ENCODE measurements at regions not wholly inside any gene's neighbourhood (a gene's known extent, or its start where the extent isn't known, plus 50 kb on each side); places are given as distances from the start of the nearest gene placed in this dataset.

DNA sequence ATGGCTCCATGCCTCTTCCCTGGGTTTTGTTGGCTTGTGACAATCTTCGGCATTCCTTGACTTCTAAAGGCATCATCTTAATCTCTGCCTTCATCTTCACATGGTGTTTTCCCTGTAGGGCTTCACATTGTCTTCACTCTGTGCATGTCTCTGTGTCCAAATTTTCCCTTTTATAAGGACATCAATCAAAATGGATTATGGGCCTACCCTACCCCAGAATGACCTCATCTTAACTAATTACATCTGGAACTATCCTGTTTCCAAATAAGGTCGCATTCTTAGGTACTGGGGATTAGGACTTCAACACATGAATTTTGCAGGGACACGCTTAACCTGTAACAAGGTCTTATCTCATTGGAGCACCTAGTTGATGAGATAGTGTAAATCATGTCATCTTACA, 290.3 kb upstream of the KLF12 start:
- Histone ChIP-seq H3F3A (ENCODE audit: insufficient read depth, low read length) (no peaks in the 10 kb centered on the region), H3K79me2 (ENCODE audit: low read length) (no peaks in the 10 kb centered on the region), H3K36me3 (replicated peaks; ENCODE audit: insufficient read depth, low read length) (no peaks in the 10 kb centered on the region), H3K4me3 (ENCODE audit: low read length) (no peak overlapping the region), H3K4me2 (ENCODE audit: low read depth, low read length) (no peak overlapping the region), H3K9ac (ENCODE audit: low read length) (no peak overlapping the region), H3K9me2 (replicated peaks; ENCODE audit: insufficient read depth, low read length) (no peaks in the 10 kb centered on the region), H3K4me1 (ENCODE audit: low read length) (no peaks in the 10 kb centered on the region), H3K27ac (ENCODE audit: low read length) (no peak overlapping the region), H3K27me3 (replicated peaks; ENCODE audit: insufficient read depth, low read length) (no peaks in the 10 kb centered on the region), H2AFZ (ENCODE audit: low read length) (no peak overlapping the region), H4K20me1 (ENCODE audit: insufficient read depth, low read length) (no peaks in the 10 kb centered on the region), H3K9me3 (replicated peaks; ENCODE audit: insufficient read depth, low read length) (no peaks in the 10 kb centered on the region)
- TF ChIP-seq, protein P1, sequence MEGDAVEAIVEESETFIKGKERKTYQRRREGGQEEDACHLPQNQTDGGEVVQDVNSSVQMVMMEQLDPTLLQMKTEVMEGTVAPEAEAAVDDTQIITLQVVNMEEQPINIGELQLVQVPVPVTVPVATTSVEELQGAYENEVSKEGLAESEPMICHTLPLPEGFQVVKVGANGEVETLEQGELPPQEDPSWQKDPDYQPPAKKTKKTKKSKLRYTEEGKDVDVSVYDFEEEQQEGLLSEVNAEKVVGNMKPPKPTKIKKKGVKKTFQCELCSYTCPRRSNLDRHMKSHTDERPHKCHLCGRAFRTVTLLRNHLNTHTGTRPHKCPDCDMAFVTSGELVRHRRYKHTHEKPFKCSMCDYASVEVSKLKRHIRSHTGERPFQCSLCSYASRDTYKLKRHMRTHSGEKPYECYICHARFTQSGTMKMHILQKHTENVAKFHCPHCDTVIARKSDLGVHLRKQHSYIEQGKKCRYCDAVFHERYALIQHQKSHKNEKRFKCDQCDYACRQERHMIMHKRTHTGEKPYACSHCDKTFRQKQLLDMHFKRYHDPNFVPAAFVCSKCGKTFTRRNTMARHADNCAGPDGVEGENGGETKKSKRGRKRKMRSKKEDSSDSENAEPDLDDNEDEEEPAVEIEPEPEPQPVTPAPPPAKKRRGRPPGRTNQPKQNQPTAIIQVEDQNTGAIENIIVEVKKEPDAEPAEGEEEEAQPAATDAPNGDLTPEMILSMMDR (IDR thresholded peaks at IDR 0.05; ENCODE audit: low read length): no peak
- TF ChIP-seq EZH2 (optimal IDR thresholded peaks at IDR 0.05; ENCODE audit: low read depth, low read length): no peak
- TF ChIP-seq EZH2phosphoT487 (IDR thresholded peaks at IDR 0.05; ENCODE audit: low read length): no peak
- DNase-seq: no peak

DNA sequence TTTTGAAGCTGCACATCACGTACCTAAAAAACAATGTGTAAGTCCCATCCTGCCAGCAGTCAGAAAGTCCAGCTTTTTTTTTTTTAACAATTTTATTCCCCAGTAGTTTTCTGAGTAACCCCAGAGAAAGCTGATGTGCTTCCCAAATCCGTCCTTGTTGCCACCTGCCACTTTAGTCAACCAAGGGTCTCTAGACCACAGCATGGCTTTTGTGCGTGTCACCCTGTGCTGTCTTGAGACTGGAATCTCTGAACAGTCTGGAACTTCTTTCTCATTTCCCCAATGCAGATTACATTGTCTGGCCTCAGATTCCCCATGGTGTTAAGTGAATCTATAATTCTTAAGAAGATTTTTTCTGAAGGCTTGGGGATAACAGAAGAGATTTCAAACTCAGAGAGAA, 289.2 kb upstream of the KLF12 start:
- no peak for TF ChIP-seq EZH2 (optimal IDR thresholded peaks at IDR 0.05; ENCODE audit: low read depth, low read length)
- TF ChIP-seq, protein P1 (IDR thresholded peaks at IDR 0.05; ENCODE audit: low read length): no peak
- no peak for TF ChIP-seq EZH2phosphoT487 (IDR thresholded peaks at IDR 0.05; ENCODE audit: low read length)
- no peaks in the 10 kb centered on the region for H3K9me3 ChIP-seq (replicated peaks; ENCODE audit: insufficient read depth, low read length)
- no peak overlapping the region for H3K9ac ChIP-seq (ENCODE audit: low read length)
- no peaks in the 10 kb centered on the region for H3F3A ChIP-seq (ENCODE audit: insufficient read depth, low read length)
- H3K27ac ChIP-seq (ENCODE audit: low read length): no peak overlapping the region
- no peaks in the 10 kb centered on the region for H3K36me3 ChIP-seq (replicated peaks; ENCODE audit: insufficient read depth, low read length)
- H3K79me2 ChIP-seq (ENCODE audit: low read length): no peaks in the 10 kb centered on the region
- no peaks in the 10 kb centered on the region for H4K20me1 ChIP-seq (ENCODE audit: insufficient read depth, low read length)
- no peak overlapping the region for H3K4me3 ChIP-seq (ENCODE audit: low read length)
- H2AFZ ChIP-seq (ENCODE audit: low read length): no peak overlapping the region
- DNase-seq: no peak
- no peak overlapping the region for H3K4me2 ChIP-seq (ENCODE audit: low read depth, low read length)
- no peaks in the 10 kb centered on the region for H3K4me1 ChIP-seq (ENCODE audit: low read length)
- H3K27me3 ChIP-seq (replicated peaks; ENCODE audit: insufficient read depth, low read length): no peaks in the 10 kb centered on the region
- no peaks in the 10 kb centered on the region; the same call in 1 of the 2 replicates for H3K9me2 ChIP-seq (replicated peaks; ENCODE audit: insufficient read depth, low read length)

DNA sequence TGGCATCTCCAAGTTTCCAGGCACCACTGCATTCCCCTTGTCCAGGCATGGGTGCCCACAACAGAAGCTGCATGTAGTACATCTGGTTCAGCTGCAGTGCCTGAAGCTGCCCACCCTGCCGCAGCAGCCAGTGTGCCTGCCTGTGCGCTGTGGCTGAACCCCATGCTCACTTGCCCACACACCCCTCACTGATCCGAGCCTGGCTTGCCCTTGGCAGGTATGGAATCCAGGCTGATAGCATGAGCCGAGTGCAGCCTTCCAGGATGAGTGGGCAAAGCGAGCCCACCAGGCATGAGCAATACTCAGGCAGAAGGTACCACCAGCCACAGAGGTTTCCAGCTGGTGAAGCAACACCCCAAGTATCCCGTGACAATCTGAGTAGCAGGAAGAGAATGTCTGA, 280.3 kb upstream of the KLF12 start:
- Histone ChIP-seq H3K4me1 (ENCODE audit: low read length) (no peaks in the 10 kb centered on the region), H3K9me3 (replicated peaks; ENCODE audit: insufficient read depth, low read length) (no peaks in the 10 kb centered on the region), H3F3A (ENCODE audit: insufficient read depth, low read length) (no peaks in the 10 kb centered on the region), H2AFZ (ENCODE audit: low read length) (no peak overlapping the region), H3K4me3 (ENCODE audit: low read length) (no peak overlapping the region), H3K27ac (ENCODE audit: low read length) (no peak overlapping the region), H3K4me2 (ENCODE audit: low read depth, low read length) (no peak overlapping the region), H3K9ac (ENCODE audit: low read length) (no peak overlapping the region), H4K20me1 (ENCODE audit: insufficient read depth, low read length) (no peaks in the 10 kb centered on the region), H3K27me3 (replicated peaks; ENCODE audit: insufficient read depth, low read length) (no peaks in the 10 kb centered on the region), H3K36me3 (replicated peaks; ENCODE audit: insufficient read depth, low read length) (no peaks in the 10 kb centered on the region), H3K79me2 (ENCODE audit: low read length) (no peaks in the 10 kb centered on the region), H3K9me2 (replicated peaks; ENCODE audit: insufficient read depth, low read length) (no peaks in the 10 kb centered on the region; the same call in 1 of the 2 replicates)
- TF ChIP-seq, protein P1 (IDR thresholded peaks at IDR 0.05; ENCODE audit: low read length): no peak
- TF ChIP-seq EZH2phosphoT487 (IDR thresholded peaks at IDR 0.05; ENCODE audit: low read length): no peak
- no peak for TF ChIP-seq EZH2 (optimal IDR thresholded peaks at IDR 0.05; ENCODE audit: low read depth, low read length)
- DNase-seq: no peak
